Neural cell (in vitro differentiated cells): ENCODE measurements at regions not wholly inside any gene's neighbourhood (a gene's known extent, or its start where the extent isn't known, plus 50 kb on each side); places are given as distances from the start of the nearest gene placed in this dataset.

Experiments used
- H2AFZ ChIP-seq: fragments of 200-600, 300-800 bp; sonication (generic), shearing (Covaris generic); 2 replicates; pipeline ENCODE4 v1.6.0; 2014; ENCODE audit warnings: low read depth, mild to moderate bottlenecking, antibody characterized with exemption, low read length, moderate library complexity
- H3F3A ChIP-seq: fragments of 200-600 bp; shearing (Covaris generic); 2 replicates; pipeline ENCODE4 v1.6.1; 2016; ENCODE audit warnings: mild to moderate bottlenecking, moderate library complexity, mixed read lengths, antibody characterized with exemption, low read length; ENCODE audit not compliant: insufficient read depth, poor library complexity, severe bottlenecking
- H3K27ac ChIP-seq: fragments of 200-600, 300-800 bp; sonication (generic), shearing (Covaris generic); 2 replicates; pipeline ENCODE4 v1.5.1; 2014; ENCODE audit warnings: mild to moderate bottlenecking, low read length, moderate library complexity
- H3K27me3 ChIP-seq: fragments of 300-800, 200-600 bp; sonication (generic), shearing (Covaris generic); 2 replicates; pipeline ENCODE4 v1.6.0; 2014; ENCODE audit warnings: mild to moderate bottlenecking, low read depth, low read length, moderate library complexity; ENCODE audit not compliant: insufficient read depth
- H3K36me3 ChIP-seq: fragments of 300-800, 200-600 bp; sonication (generic), shearing (Covaris generic); 2 replicates; pipeline ENCODE4 v1.5.1; 2014; ENCODE audit warnings: mild to moderate bottlenecking, antibody characterized with exemption, low read length, moderate library complexity; ENCODE audit not compliant: insufficient read depth
- H3K4me2 ChIP-seq: fragments of 300-800, 200-600 bp; sonication (generic), shearing (Covaris generic); 2 replicates; pipeline ENCODE4 v1.6.0; 2014; ENCODE audit warnings: mild to moderate bottlenecking, low read length
- H3K4me3 ChIP-seq: fragments of 300-800, 200-600 bp; sonication (generic), shearing (Covaris generic); 2 replicates; pipeline ENCODE4 v1.5.1; 2014; ENCODE audit warnings: mild to moderate bottlenecking, low read length, moderate library complexity
- H3K79me2 ChIP-seq: fragments of 200-600 bp; shearing (Covaris generic); replicated peaks from 2 replicates; pipeline ENCODE4 v1.6.0; 2014; ENCODE audit warnings: mild to moderate bottlenecking, low read length, moderate library complexity; ENCODE audit not compliant: insufficient read depth
- H3K9ac ChIP-seq: fragments of 300-800, 200-600 bp; sonication (generic), shearing (Covaris generic); 2 replicates; pipeline ENCODE4 v1.6.1; 2016; ENCODE audit warnings: mild to moderate bottlenecking, low read length, mixed read lengths
- H3K9me2 ChIP-seq: fragments of 200-600 bp; shearing (Covaris generic); 2 replicates; pipeline ENCODE4 v1.6.1; 2016; ENCODE audit warnings: mild to moderate bottlenecking, low read length, mixed read lengths; ENCODE audit not compliant: insufficient read depth
- H3K9me3 ChIP-seq: fragments of 200-600, 300-800 bp; sonication (generic), shearing (Covaris generic); 2 replicates; pipeline ENCODE4 v1.6.1; 2016; ENCODE audit warnings: mild to moderate bottlenecking, mixed run types, low read length, moderate library complexity, mixed read lengths
- H4K20me1 ChIP-seq: fragments of 200-600 bp; shearing (Covaris generic); 2 replicates; pipeline ENCODE4 v1.6.1; 2016; ENCODE audit warnings: mild to moderate bottlenecking, mixed run types; ENCODE audit not compliant: insufficient read depth
- EP300 ChIP-seq: fragments of 450-650 bp; conservative IDR thresholded peaks from 2 replicates; pipeline ENCODE4 v1.6.1; 2014; ENCODE audit warnings: antibody characterized with exemption, mild to moderate bottlenecking, moderate library complexity; ENCODE audit not compliant: poor library complexity, severe bottlenecking
- EZH2 ChIP-seq: fragments of 200-600, 300-800 bp; shearing (Covaris generic), sonication (generic); IDR thresholded peaks from 2 replicates; pipeline ENCODE4 v1.6.1; 2014; ENCODE audit warnings: antibody characterized with exemption, low read length, borderline replicate concordance, mild to moderate bottlenecking; ENCODE audit not compliant: insufficient read depth, poor library complexity, severe bottlenecking
- MXI1 ChIP-seq: fragments of 450-650 bp; conservative IDR thresholded peaks from 2 replicates; pipeline ENCODE4 v1.6.1; 2014; ENCODE audit warnings: antibody characterized with exemption, mild to moderate bottlenecking; ENCODE audit not compliant: poor library complexity, severe bottlenecking
- POLR2AphosphoS5 ChIP-seq: IDR thresholded peaks from 2 replicates; pipeline ENCODE4 v1.6.1; 2012
- RAD21 ChIP-seq: fragments of 450-650 bp; conservative IDR thresholded peaks from 2 replicates; pipeline ENCODE4 v1.6.1; 2014; ENCODE audit warnings: antibody characterized with exemption, mild to moderate bottlenecking, moderate library complexity
- SMC3 ChIP-seq: fragments of 450-650 bp; conservative IDR thresholded peaks from 2 replicates; pipeline ENCODE4 v1.6.1; 2014; ENCODE audit warnings: antibody characterized with exemption, mild to moderate bottlenecking, moderate library complexity; ENCODE audit not compliant: poor library complexity
- TAF1 ChIP-seq: IDR thresholded peaks from 2 replicates; pipeline ENCODE4 v1.6.1; 2012; ENCODE audit warnings: low read depth
- TF ChIP-seq, protein P1 (sequence below): IDR thresholded peaks from 2 replicates; pipeline ENCODE4 v1.6.1; 2012; ENCODE audit warnings: borderline replicate concordance
- TF ChIP-seq, protein P2 (sequence below): fragments of 450-650 bp; IDR thresholded peaks from 2 replicates; pipeline ENCODE4 v1.5.1; 2014; ENCODE audit warnings: antibody characterized with exemption, mild to moderate bottlenecking, moderate library complexity; ENCODE audit not compliant: poor library complexity, severe bottlenecking

DNA sequence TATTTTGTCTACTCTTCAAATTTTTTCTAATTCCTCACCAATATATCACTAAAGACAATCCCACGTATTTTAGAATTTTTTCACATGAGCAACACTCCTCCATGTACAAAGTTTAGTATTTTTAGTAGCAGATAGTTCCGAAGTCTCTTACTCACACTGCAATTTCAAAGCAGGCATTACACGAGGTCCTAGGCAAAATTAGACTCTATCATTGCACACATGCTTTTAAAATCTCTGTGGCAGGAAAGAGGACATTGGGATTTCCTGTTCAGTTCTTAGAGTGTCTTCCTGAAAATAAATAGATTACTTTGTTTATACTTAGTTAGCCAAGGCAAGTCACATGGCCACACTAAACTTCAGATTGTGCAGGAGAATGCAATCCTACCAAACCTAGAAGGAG, 847.7 kb downstream of the ROBO2 start:
- no peaks in the 10 kb centered on the region for H3K9me3 ChIP-seq
- H3K9me2 ChIP-seq = no peaks in the 10 kb centered on the region
- no peak overlapping the region for H2AFZ ChIP-seq
- TF ChIP-seq, protein P1, sequence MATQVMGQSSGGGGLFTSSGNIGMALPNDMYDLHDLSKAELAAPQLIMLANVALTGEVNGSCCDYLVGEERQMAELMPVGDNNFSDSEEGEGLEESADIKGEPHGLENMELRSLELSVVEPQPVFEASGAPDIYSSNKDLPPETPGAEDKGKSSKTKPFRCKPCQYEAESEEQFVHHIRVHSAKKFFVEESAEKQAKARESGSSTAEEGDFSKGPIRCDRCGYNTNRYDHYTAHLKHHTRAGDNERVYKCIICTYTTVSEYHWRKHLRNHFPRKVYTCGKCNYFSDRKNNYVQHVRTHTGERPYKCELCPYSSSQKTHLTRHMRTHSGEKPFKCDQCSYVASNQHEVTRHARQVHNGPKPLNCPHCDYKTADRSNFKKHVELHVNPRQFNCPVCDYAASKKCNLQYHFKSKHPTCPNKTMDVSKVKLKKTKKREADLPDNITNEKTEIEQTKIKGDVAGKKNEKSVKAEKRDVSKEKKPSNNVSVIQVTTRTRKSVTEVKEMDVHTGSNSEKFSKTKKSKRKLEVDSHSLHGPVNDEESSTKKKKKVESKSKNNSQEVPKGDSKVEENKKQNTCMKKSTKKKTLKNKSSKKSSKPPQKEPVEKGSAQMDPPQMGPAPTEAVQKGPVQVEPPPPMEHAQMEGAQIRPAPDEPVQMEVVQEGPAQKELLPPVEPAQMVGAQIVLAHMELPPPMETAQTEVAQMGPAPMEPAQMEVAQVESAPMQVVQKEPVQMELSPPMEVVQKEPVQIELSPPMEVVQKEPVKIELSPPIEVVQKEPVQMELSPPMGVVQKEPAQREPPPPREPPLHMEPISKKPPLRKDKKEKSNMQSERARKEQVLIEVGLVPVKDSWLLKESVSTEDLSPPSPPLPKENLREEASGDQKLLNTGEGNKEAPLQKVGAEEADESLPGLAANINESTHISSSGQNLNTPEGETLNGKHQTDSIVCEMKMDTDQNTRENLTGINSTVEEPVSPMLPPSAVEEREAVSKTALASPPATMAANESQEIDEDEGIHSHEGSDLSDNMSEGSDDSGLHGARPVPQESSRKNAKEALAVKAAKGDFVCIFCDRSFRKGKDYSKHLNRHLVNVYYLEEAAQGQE = no peak
- TF ChIP-seq EP300 = no peak
- TF ChIP-seq MXI1 = no peak
- no peak for TF ChIP-seq EZH2
- no peak for TF ChIP-seq TAF1
- TF ChIP-seq, protein P2, sequence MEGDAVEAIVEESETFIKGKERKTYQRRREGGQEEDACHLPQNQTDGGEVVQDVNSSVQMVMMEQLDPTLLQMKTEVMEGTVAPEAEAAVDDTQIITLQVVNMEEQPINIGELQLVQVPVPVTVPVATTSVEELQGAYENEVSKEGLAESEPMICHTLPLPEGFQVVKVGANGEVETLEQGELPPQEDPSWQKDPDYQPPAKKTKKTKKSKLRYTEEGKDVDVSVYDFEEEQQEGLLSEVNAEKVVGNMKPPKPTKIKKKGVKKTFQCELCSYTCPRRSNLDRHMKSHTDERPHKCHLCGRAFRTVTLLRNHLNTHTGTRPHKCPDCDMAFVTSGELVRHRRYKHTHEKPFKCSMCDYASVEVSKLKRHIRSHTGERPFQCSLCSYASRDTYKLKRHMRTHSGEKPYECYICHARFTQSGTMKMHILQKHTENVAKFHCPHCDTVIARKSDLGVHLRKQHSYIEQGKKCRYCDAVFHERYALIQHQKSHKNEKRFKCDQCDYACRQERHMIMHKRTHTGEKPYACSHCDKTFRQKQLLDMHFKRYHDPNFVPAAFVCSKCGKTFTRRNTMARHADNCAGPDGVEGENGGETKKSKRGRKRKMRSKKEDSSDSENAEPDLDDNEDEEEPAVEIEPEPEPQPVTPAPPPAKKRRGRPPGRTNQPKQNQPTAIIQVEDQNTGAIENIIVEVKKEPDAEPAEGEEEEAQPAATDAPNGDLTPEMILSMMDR = no peak
- no peak for TF ChIP-seq RAD21
- no peak for TF ChIP-seq POLR2AphosphoS5
- no peak for TF ChIP-seq SMC3
- H4K20me1 ChIP-seq = no peaks in the 10 kb centered on the region
- no peaks in the 10 kb centered on the region for H3K79me2 ChIP-seq
- H3K4me3 ChIP-seq = no peak overlapping the region
- no peak overlapping the region for H3K27ac ChIP-seq
- H3K4me2 ChIP-seq = no peak overlapping the region
- no peaks in the 10 kb centered on the region for H3K27me3 ChIP-seq
- no peaks in the 10 kb centered on the region for H3F3A ChIP-seq
- H3K36me3 ChIP-seq = no peaks in the 10 kb centered on the region
- no peak overlapping the region for H3K9ac ChIP-seq

DNA sequence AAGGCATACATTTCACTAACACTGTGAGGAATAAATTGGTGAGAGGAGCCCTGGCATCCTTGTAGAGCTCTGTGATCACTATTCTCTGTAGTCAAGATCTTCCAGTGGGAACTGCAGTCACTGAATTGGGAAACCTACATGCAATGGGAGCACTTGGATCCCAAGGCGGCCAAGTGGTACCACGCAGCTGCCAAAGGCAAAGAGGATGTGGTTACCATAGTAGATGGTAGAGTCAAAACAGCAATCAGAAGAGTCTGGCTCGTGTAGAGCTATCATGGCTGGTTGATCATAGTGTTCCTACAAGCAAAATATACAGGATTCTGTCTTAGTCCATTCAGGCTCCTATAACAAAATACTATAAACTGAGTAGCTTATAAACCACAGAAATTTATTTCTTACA, 849.7 kb downstream of the ROBO2 start:
- Histone ChIP-seq H3K27me3 (no peaks in the 10 kb centered on the region), H3K9me2 (no peaks in the 10 kb centered on the region), H3K36me3 (no peaks in the 10 kb centered on the region), H3K79me2 (no peaks in the 10 kb centered on the region), H2AFZ (no peak overlapping the region), H3F3A (no peaks in the 10 kb centered on the region), H3K27ac (no peak overlapping the region), H3K9me3 (no peaks in the 10 kb centered on the region), H3K4me3 (no peak overlapping the region), H3K9ac (no peak overlapping the region), H4K20me1 (no peaks in the 10 kb centered on the region), H3K4me2 (no peak overlapping the region)
- no peak for TF ChIP-seq SMC3
- TF ChIP-seq, protein P2 = no peak
- no peak for TF ChIP-seq EP300
- TF ChIP-seq EZH2 = no peak
